ENCODE measurements at regions not wholly inside any gene's neighbourhood (a gene's known extent, or its start where the extent isn't known, plus 50 kb on each side); places are given as distances from the start of the nearest gene placed in this dataset.

GRCh38 chr14:89724628-89724960 is 229.9 kb downstream of the EFCAB11 start:
- TF ChIP-seq CTCF (IDR thresholded peaks at IDR 0.05; ENCODE audit: poor library complexity, severe bottlenecking) (no peak), MXI1 (conservative IDR thresholded peaks at IDR 0.05; ENCODE audit: poor library complexity, severe bottlenecking) (no peak), POLR2AphosphoS5 (IDR thresholded peaks at IDR 0.05) (no peak), EZH2 (IDR thresholded peaks at IDR 0.05; ENCODE audit: borderline replicate concordance, insufficient read depth, low read length, poor library complexity, severe bottlenecking) (no peak), TAF1 (IDR thresholded peaks at IDR 0.05; ENCODE audit: low read depth) (no peak)

Measured in neural cell (in vitro differentiated cells).